ENCODE measurements at regions not wholly inside any gene's neighbourhood (a gene's known extent, or its start where the extent isn't known, plus 50 kb on each side); places are given as distances from the start of the nearest gene placed in this dataset. TPM values are rescaled to one million over a fixed set of nuclear protein-coding genes. Genes with fewer than 3 reads are reported as not detected.

- Histone ChIP-seq H3K4me3 (no peak overlapping the region), H3K27me3 (ENCODE audit: low read depth) (no peaks in the 10 kb centered on the region), H3K27ac (replicated peaks) (no peak overlapping the region), H3K4me1 (peaks cover 8% of the 10 kb centered on the region), H3K9me3 (replicated peaks) (no peaks in the 10 kb centered on the region), H3K36me3 (no peaks in the 10 kb centered on the region)
- no peak for DNase-seq
- TF ChIP-seq CTCF (IDR thresholded peaks at IDR 0.05; ENCODE audit: borderline replicate concordance) = no peak
- intact Hi-C loops (cut with micrococcal nuclease) = no loop called here
Measured at GRCh38 chr12:98464190-98464589, 51.2 kb upstream of the TMPO start.

- TF ChIP-seq CTCF (IDR thresholded peaks at IDR 0.05; ENCODE audit: borderline replicate concordance) = no peak
- H3K27me3 ChIP-seq (ENCODE audit: low read depth) = no peaks in the 10 kb centered on the region
- DNase-seq = no peak
- H3K4me1 ChIP-seq = peaks cover 8% of the 10 kb centered on the region
- no peaks in the 10 kb centered on the region for H3K9me3 ChIP-seq (replicated peaks)
- no peak overlapping the region for H3K4me3 ChIP-seq
- intact Hi-C loops (cut with micrococcal nuclease) = no loop called here
- no peaks in the 10 kb centered on the region for H3K36me3 ChIP-seq
- no peak overlapping the region for H3K27ac ChIP-seq (replicated peaks)
Measured at GRCh38 chr12:98465505-98465904, 49.9 kb upstream of the TMPO start.

Small RNA genes in the stretch of these regions (microRNA-seq; reads per million reads assigned to microRNA genes)
- gene MIR4303 (not detected), gene MIR4495 (not detected)

Measured in left ventricle myocardium inferior (tissue), 1 donor.